AG09319 (cell line): ENCODE measurements at regions not wholly inside any gene's neighbourhood (a gene's known extent, or its start where the extent isn't known, plus 50 kb on each side); places are given as distances from the start of the nearest gene placed in this dataset.

Experiments
- DNase-seq: peaks from one replicate; pipeline ENCODE4 v3.0.0-alpha.2; 2010; ENCODE audit warnings: low read depth; ENCODE audit errors: extremely low read depth
- TF ChIP-seq, protein P1 (sequence below): IDR thresholded peaks from 2 replicates; pipeline ENCODE4 v1.5.1; 2011; ENCODE audit warnings: low read depth, mild to moderate bottlenecking, inconsistent platforms, low read length, moderate library complexity

DNA sequence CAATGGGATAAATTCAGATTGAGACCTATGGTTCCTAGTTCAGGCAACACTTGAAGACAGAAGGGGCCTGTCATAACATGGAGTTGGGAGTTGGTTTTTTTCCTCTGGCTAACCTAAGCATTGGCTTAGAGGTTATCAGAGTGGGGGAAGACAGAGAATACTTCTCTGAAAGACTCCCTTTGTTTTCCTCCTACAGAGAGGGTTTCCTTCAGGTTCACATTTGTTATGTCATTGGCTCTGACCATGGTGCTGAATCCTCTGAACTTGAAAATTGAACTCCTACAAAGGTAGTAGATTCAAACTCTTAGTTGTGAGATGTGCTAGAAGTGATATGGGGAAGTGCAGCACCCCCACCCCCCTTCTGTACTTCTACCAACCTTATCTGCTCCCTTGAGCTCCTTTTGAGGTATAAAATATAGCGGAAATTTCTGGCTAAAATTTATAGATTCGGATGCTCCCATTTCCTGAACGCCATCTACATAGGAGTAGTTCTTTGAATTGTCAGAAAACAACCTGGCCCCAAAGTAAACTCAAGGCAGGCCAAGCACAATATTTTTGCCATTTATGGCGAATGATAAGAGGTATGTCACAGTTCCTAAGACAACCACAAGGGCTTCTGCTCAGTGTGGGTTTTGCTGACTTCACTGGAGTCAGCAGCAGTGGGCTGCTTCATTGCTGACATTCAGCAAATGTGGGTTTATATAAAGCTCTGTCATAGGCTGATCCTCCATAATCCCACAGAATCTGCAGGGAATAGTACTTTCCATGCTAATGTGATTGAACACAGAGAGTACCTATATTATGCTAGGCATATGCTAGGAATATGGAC is 131.6 kb upstream of the KLF14 start:
- TF ChIP-seq, protein P1, sequence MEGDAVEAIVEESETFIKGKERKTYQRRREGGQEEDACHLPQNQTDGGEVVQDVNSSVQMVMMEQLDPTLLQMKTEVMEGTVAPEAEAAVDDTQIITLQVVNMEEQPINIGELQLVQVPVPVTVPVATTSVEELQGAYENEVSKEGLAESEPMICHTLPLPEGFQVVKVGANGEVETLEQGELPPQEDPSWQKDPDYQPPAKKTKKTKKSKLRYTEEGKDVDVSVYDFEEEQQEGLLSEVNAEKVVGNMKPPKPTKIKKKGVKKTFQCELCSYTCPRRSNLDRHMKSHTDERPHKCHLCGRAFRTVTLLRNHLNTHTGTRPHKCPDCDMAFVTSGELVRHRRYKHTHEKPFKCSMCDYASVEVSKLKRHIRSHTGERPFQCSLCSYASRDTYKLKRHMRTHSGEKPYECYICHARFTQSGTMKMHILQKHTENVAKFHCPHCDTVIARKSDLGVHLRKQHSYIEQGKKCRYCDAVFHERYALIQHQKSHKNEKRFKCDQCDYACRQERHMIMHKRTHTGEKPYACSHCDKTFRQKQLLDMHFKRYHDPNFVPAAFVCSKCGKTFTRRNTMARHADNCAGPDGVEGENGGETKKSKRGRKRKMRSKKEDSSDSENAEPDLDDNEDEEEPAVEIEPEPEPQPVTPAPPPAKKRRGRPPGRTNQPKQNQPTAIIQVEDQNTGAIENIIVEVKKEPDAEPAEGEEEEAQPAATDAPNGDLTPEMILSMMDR: no peak
- no peak for DNase-seq

DNA sequence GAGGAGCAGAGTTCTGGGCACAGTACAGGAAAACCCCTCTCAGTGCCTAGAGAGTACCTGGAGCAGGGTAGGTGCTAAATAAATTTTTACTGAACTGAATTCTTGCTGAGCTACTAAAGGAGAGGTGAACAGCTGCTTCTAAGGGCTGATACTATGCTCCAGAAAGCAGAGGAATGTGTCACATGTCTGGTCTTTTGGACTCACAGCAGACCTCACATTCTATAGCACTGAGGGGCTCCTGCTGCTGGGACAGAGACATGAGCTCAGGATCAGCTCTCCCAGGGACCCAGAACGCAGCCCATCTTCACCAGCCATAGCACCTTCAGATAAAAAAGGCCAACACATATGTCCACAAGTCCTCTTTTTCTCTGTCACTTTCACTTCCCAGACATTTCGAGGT is 133.0 kb upstream of the KLF14 start:
- no peak for DNase-seq
- TF ChIP-seq, protein P1: no peak

DNA sequence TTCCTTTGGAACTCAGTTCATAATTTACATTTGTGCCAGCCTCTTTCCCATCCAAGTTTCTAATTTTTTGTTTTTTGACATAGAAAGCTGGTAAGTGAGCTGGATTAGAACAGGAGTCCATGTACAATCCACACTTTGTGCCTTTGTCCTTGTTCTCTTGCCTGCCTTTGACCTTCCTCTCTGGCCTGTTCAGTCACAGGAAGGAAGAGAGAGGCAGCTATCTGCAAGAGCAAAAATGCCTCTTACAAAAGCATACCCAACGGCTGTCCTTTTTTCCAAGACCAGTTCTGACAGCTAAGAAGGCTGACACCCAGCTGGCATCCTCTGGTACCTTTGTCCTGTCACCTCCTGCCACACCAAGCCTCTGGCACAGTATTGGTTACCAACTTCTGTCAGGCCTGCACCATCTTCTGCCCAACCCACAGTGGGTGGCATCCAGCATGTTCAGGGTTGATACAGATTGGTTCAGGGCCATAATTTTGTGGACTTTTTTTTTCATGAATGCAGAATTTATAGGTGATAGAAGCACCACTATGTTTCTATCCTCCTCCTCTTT is 133.7 kb upstream of the KLF14 start:
- DNase-seq: no peak
- TF ChIP-seq, protein P1: no peak

DNA sequence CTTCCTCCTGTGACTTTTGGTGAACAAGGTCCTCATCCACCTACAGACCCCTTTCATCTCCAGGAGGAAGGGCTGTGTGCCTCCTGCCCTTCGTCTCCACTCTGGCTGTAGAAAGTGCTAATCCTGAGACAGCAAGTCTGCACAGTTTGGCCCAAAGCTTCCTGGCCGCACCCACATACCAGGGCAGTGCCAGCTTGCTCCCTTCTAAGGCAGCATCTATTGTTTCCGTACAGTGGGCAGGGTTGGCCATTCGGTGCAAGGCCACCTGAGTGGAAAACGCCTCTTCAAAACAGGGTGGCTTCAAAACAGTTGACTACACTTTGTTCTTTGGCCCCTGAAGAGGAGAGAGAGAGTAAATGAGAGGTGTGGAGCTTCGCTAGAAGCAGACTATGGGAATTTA is 134.1 kb upstream of the KLF14 start:
- no peak for DNase-seq
- TF ChIP-seq, protein P1: no peak

DNA sequence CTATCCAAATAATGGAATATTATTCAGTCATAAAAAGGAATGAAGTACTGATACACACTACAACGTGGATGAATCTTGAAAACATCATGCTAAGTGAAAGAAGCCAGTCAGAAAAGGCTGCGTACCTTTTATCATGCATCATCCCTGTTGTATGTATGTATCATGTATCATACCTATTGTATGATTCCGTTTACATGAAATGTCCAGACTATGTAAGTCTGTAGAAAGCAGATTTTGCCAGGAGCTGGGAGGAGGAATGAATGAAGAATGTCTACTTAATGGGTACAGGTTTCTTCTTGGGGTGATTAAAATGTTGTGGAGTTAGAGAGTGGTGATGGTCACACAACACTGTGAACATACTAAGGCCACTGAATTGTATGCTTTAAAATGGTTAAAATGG is 135.9 kb upstream of the KLF14 start:
- TF ChIP-seq, protein P1: no peak
- no peak for DNase-seq

DNA sequence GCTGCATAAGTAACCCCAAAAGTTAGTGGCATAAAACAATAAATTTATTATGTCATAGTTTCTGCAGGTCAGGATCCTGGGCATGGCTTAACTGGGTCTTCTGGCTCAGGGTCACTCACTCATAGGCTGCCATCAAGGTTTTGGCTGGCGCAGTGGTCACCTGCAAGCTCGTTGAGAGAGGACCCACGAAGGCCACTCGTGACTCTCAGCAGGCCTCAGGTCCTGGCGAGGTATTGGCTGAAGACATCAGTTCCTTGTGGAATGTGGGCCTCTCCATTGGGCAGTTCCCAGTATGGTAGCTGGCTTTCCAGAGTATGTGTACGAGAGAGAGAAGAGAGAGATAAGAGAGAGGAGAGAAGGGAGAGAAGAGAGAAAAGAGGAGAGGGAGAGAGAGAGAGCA is 138.3 kb upstream of the KLF14 start:
- TF ChIP-seq, protein P1: no peak
- DNase-seq: no peak

DNA sequence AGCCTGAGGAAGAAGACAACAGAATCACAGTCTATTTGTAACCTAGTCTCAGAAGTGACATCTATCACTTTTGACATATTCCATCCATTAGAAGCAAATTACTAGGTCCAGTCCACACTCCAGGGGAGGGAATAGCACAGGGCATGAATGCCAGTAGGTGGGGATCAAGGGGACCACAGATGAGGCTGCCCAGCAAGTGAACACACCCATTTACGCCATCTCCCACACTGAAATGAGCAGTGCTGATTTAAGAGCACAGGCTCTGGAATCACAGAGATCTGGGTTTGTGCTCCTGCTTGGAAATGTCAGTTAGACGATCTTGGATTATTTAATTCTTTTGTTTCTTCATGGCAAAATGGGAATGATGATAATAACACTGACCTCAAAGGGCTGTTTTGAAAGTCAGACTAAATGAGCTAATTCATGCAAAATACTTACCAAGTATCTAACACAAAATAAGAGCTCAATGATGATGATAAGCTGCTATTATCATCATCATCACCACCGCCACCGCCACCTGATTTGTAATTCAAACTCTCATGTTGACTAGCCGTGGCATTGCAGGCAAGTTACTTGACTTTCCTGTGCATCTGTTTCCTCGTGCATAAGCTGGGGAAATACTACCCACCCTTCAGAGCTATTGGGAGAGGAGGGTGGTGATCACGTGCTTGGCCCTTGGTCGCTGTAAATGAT is 138.9 kb upstream of the KLF14 start:
- TF ChIP-seq, protein P1: no peak
- DNase-seq: no peak
